Skeletal muscle cell (primary cell): ENCODE measurements at regions not wholly inside any gene's neighbourhood (a gene's known extent, or its start where the extent isn't known, plus 50 kb on each side); places are given as distances from the start of the nearest gene placed in this dataset.

Source experiments
- DNase-seq: peaks from one replicate; pipeline ENCODE4 v3.0.0-alpha.2; 2010; ENCODE audit warnings: low read depth
- H3K4me3 ChIP-seq: 2 replicates; pipeline ENCODE4 v1.5.1; 2011; ENCODE audit warnings: low read depth, mild to moderate bottlenecking, control low read depth, low read length, moderate library complexity

GRCh38 chr2:47269316-47270232, 93.3 kb upstream of the CALM2 start:
- DNase-seq: peak; percentile 93
- H3K4me3 ChIP-seq: no peak overlapping the region

GRCh38 chr2:47267711-47268086, 91.4 kb upstream of the CALM2 start:
- H3K4me3 ChIP-seq: no peak overlapping the region
- DNase-seq: no peak

GRCh38 chr2:47266939-47267710, 90.8 kb upstream of the CALM2 start:
- no peak for DNase-seq
- H3K4me3 ChIP-seq: no peak overlapping the region

GRCh38 chr2:47265751-47266231, 89.5 kb upstream of the CALM2 start:
- H3K4me3 ChIP-seq: no peak overlapping the region
- DNase-seq: no peak

GRCh38 chr2:47265158-47265557, 88.8 kb upstream of the CALM2 start:
- DNase-seq: no peak
- no peak overlapping the region for H3K4me3 ChIP-seq

- no peak overlapping the region for H3K4me3 ChIP-seq
These were observed 88.4 kb upstream of the CALM2 start for GRCh38 chr2:47264686-47265085.

GRCh38 chr2:47264143-47264542, 87.8 kb upstream of the CALM2 start:
- no peak overlapping the region for H3K4me3 ChIP-seq
- DNase-seq: no peak

More at GRCh38 chr2:47264686-47265085, 88.4 kb upstream of the CALM2 start:
- no peak for DNase-seq

- no peak for DNase-seq
- H3K4me3 ChIP-seq: no peak overlapping the region
These were observed 86.3 kb upstream of the CALM2 start for GRCh38 chr2:47262657-47263056.

- no peak overlapping the region for H3K4me3 ChIP-seq
- DNase-seq: no peak
These were observed 84.7 kb upstream of the CALM2 start for GRCh38 chr2:47260971-47261370.

GRCh38 chr2:47259829-47260228, 83.5 kb upstream of the CALM2 start:
- DNase-seq: no peak
- H3K4me3 ChIP-seq: no peak overlapping the region

- no peak overlapping the region for H3K4me3 ChIP-seq
- DNase-seq: no peak
These were observed 81.6 kb upstream of the CALM2 start for GRCh38 chr2:47257946-47258348.

GRCh38 chr2:47256416-47257087, 80.2 kb upstream of the CALM2 start:
- DNase-seq: no peak

GRCh38 chr2:47255794-47256193, 79.5 kb upstream of the CALM2 start:
- no peak overlapping the region for H3K4me3 ChIP-seq
- no peak for DNase-seq

More at GRCh38 chr2:47256416-47257087, 80.2 kb upstream of the CALM2 start:
- no peak overlapping the region for H3K4me3 ChIP-seq

GRCh38 chr2:47254464-47254863, 78.2 kb upstream of the CALM2 start:
- H3K4me3 ChIP-seq: no peak overlapping the region
- DNase-seq: no peak

- no peak overlapping the region for H3K4me3 ChIP-seq
- DNase-seq: no peak
These were observed 77.1 kb upstream of the CALM2 start for GRCh38 chr2:47253447-47253846.

GRCh38 chr2:47251404-47251675, 75.0 kb upstream of the CALM2 start:
- H3K4me3 ChIP-seq: no peak overlapping the region
- no peak for DNase-seq

- H3K4me3 ChIP-seq: no peak overlapping the region
- no peak for DNase-seq
These were observed 74.5 kb upstream of the CALM2 start for GRCh38 chr2:47250586-47251403.

- no peak overlapping the region for H3K4me3 ChIP-seq
- DNase-seq: no peak
These were observed 73.6 kb upstream of the CALM2 start for GRCh38 chr2:47249931-47250330.

GRCh38 chr2:47249157-47249900, 73.0 kb upstream of the CALM2 start:
- no peak overlapping the region for H3K4me3 ChIP-seq
- DNase-seq: no peak
